GOT3 (cell line): ENCODE measurements at regions not wholly inside any gene's neighbourhood (a gene's known extent, or its start where the extent isn't known, plus 50 kb on each side); places are given as distances from the start of the nearest gene placed in this dataset.
"Not testable (repeated sequence)": the region's sequence is repeated elsewhere in the genome, so short reads cannot be mapped to it uniquely, and the experiment has no call there.

Experiments
- DNase-seq: peaks from one replicate; lab custom pipeline; 2025; ENCODE audit warnings: mixed read lengths; lab: John Stamatoyannopoulos, UW

GRCh38 chr9:18032636-18033035 is 441.3 kb upstream of the ADAMTSL1 start:
- no peak for DNase-seq

- no peak for DNase-seq
Observed at GRCh38 chr9:18036422-18037187, 437.3 kb upstream of the ADAMTSL1 start.

- DNase-seq = no peak
Observed at GRCh38 chr9:18037981-18038380, 436.0 kb upstream of the ADAMTSL1 start.

DNA sequence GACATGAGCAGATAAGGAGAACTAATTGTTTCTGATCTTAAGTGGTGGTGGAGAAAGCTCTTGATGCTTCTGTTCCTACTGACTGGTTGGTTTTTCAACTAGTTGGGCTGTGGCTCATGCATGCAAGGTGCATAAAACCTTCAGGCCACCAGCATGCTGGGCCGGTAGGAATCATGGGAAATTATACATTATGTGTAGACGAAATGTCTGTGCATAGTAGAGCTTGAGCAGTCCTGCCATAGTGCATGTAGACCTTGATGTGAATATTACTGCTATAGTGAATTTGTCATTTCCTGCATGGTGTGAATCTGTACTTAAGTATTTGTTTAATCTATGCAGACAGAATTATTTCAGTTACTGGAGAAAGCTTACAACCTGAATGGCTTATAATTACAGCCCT is 433.6 kb upstream of the ADAMTSL1 start:
- DNase-seq = no peak

- no peak for DNase-seq
Observed at GRCh38 chr9:18043978-18044377, 430.0 kb upstream of the ADAMTSL1 start.

DNA sequence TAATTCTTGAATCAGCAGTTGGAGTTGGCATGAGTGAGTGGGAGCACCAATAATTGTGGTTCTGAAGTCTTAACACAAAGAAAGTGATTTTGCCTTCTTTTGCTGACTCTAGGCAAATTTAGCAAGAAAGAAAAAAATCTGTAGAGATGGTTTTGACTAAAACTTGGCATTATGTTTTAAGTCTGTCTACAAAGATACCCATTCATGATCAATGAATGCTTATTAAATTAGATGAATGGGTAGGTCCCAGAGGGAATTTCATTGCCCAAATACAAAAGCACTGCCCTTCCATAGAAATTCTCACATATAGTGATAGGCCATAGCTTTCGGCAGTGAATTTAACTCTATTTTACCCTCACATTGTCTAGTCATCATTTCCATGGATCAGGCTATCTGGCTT is 428.6 kb upstream of the ADAMTSL1 start:
- DNase-seq = no peak

DNA sequence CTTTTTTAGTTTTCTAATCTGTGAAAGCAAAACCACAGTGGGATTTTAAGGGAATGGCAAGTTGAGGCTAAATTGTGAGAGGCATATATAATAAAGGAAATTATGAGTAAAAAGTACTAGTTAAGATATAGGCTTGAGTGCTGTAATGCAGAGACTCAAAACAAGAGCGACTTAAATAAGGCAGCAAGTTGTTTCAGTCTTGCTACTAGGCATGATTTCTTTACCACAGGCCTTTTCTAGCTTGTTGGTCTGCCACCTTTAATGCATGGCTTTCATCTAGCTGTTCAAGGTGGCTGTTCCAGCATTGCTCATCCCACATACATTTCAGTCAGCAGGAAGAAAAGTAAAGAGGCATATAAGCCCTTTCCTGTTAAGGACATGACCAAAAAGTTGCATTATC is 427.9 kb upstream of the ADAMTSL1 start:
- DNase-seq = no peak

GRCh38 chr9:18051638-18052037 is 422.3 kb upstream of the ADAMTSL1 start:
- DNase-seq = no peak

DNA sequence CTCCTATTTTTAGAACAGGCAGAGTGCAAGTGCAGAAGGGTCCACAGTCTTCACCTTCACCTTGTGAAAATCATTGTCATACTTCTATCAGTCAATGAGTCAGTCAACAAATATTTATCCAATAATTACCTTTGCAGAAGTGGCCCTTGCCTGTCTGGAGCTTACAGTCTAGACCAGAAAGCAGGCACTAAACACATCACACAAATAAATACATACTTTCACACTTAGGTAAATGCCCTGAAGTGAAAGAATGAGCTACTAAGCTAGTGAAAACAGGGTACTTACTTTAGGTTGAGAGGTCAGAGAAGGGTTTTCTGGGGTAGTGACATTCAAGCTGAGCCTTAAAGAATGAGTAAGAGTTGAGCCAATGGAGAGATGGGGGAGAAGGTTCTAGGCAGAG is 421.9 kb upstream of the ADAMTSL1 start:
- no peak for DNase-seq

GRCh38 chr9:18056269-18056992 is 417.5 kb upstream of the ADAMTSL1 start:
- no peak for DNase-seq

GRCh38 chr9:18056993-18057369 is 417.0 kb upstream of the ADAMTSL1 start:
- DNase-seq = no peak

DNA sequence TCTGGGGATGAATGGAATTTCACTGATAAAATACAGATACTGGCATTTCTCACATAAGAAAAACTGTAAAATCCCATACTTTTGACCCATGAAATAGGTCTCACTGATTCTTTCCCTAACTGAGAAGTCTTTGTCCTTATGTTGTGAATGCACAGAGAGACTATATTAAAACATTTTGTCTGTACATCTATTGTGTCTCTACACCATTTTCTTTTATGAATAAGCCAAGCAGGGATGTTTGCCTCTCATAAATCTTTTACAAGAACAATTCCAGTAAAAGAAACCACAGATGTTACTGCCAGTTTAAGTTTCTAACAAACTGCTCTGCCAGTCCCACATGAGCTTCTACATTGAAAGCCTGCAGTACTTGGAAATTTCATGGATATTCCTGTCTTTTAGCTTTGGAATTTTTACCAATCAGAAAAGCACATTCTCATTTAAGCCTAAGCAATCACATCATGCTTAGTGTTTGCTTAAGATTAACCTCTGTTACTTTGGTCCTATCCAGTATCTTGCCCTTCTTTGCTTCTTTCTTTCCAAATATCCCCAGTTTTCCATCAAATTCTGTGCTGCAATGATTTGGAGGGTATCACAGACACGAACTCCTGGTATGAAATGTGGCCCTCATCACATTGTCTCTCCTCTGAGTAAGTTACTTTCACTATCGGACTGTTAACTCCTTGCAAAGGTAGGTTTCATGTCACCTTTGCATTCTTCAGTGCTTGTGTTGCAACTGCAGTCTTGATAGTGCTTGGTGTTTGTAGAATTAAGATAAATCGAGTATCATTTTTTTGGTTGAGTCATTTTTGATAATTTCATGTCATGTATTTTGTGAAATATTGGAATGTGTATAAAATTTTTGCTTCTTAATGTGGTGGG is 415.1 kb upstream of the ADAMTSL1 start:
- DNase-seq = no peak

DNA sequence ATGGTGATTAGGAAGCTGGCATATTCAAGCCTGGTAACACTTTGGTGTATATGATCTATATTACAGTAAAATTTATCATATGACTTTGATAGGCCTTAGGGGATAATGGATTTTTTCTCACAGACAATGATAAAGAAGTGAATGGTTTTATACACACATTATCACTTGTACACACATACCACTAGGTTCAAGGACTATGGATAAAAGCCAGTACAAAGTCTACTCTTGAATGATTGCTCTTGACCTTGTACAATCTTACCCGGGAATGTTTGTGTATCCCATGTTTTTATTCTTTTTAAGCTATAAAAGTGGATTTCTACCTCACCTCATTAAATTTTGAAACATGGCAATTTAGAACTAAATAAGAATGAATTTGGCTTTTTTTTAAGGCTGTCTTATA is 414.5 kb upstream of the ADAMTSL1 start:
- DNase-seq = no peak

DNA sequence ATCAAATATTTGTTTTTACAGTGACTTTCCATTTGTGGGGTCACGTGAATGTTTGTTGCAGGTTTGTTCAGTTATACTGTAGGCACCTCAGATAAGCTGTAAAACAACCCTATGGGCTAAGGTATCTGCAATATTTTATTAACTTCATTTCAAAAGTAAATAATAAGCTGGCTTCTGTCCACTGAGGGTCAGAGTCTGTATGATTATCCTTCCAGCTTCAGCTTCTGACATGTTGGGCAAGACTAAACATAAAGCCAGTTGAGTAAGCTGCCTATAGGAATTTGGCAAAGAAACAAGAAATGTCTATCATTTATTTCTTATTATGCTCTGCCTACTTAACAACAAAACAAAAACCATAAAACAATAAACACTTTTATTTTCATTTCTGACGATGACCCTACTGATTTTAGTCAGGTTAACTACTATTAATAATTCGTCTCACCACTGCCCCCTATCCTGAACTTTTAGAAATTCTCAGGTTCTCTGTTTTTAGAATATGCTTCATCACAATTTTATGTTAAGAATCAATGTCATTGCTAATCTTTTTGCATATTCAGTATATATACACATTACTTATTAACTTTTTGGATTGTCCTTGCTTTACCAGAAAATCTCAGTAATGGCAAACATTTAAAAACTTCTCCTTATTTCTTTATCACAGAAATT is 413.6 kb upstream of the ADAMTSL1 start:
- no peak for DNase-seq

- DNase-seq = no peak
Observed at GRCh38 chr9:18061332-18061731, 412.6 kb upstream of the ADAMTSL1 start.

DNA sequence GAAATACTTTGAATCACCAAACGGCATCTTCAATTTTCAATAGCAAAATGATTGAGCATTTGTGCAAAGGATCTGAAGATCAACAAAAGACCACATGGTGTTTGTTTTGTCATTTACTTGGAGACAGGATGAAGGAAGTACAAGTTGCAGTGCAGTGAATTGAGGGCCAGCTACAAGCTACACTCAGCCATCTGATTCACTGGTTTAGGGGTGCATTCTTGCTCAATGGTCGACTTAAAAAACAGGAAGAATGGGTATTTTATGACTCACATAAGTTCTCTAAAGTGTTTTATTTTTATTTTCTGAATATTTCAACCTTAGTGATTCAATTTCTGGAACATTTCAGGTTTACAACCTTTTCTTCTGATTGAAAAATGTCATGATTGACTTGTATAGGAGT is 412.1 kb upstream of the ADAMTSL1 start:
- no peak for DNase-seq

- DNase-seq = no peak
Observed at GRCh38 chr9:18063856-18064390, 410.0 kb upstream of the ADAMTSL1 start.

GRCh38 chr9:18066608-18067007 is 407.3 kb upstream of the ADAMTSL1 start:
- DNase-seq = not testable (repeated sequence)

- no peak for DNase-seq
Observed at GRCh38 chr9:18067548-18068120, 406.3 kb upstream of the ADAMTSL1 start.

DNA sequence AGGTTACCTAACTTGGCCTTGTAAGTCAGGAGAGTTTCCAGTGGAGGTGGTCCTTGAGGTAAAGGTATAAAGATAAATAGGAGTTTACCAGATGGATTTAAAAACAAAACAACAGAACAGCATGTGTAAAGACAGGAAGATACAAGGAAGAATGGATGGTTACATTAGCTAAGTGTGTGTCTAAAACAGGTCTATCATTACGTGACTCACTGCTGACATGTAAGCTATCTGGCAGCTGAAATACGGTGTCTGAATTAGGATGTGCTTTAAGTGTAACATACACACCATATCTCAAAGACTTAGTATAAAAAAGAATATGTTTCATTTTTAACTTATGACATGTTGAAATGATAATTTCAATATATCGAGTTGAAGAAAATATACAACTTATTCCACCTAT is 405.1 kb upstream of the ADAMTSL1 start:
- DNase-seq = no peak

- no peak for DNase-seq
Observed at GRCh38 chr9:18071651-18072060, 402.3 kb upstream of the ADAMTSL1 start.
